ENCODE measurements at regions not wholly inside any gene's neighbourhood (a gene's known extent, or its start where the extent isn't known, plus 50 kb on each side); places are given as distances from the start of the nearest gene placed in this dataset.
A peak's percentile ranks its signal among the peaks of the same experiment; 100 is the strongest.

GRCh38 chr3:180467177-180467576 is 134.8 kb upstream of the TTC14 start (continued):
- no peak for TF ChIP-seq REST (IDR thresholded peaks at IDR 0.05; ENCODE audit: unreplicated experiment)
- no peak for TF ChIP-seq POLR2AphosphoS5 (IDR thresholded peaks at IDR 0.05; ENCODE audit: low read depth)
- no peak for TF ChIP-seq STAT1 (IDR thresholded peaks at IDR 0.05; ENCODE audit: unreplicated experiment)
- TF ChIP-seq EZH2 (IDR thresholded peaks at IDR 0.05; ENCODE audit: low read depth, unreplicated experiment), result no peak
- no peak for TF ChIP-seq ZNF114 (CRISPR knock-in tag; IDR thresholded peaks at IDR 0.05)
- TF ChIP-seq JUNB (IDR thresholded peaks at IDR 0.05; ENCODE audit: unreplicated experiment), result no peak
- TF ChIP-seq CREB1 (CRISPR knock-in tag; IDR thresholded peaks at IDR 0.05; ENCODE audit: low read depth), result no peak
- no peak for TF ChIP-seq ZNF331 (CRISPR knock-in tag; IDR thresholded peaks at IDR 0.05; ENCODE audit: low read depth)
- no peak for TF ChIP-seq ETS1 (IDR thresholded peaks at IDR 0.05)
- no peak for TF ChIP-seq CTCF (conservative IDR thresholded peaks at IDR 0.05; ENCODE audit: low read depth in 2 of 2)
- TF ChIP-seq EZH2phosphoT487 (IDR thresholded peaks at IDR 0.05; ENCODE audit: unreplicated experiment), result no peak

GRCh38 chr3:180469149-180469548 is 132.8 kb upstream of the TTC14 start:
- H3K27ac ChIP-seq (ENCODE audit: low read depth), result no peak overlapping the region
- ATAC-seq (no peak), DNase-seq (ENCODE audit: low spot score) (no peak)
- H3K27me3 ChIP-seq (ENCODE audit: insufficient read depth), result no peaks in the 10 kb centered on the region
- Mint-ChIP-seq H3K27me3 (ENCODE audit: insufficient read depth, low read depth, poor library complexity) (no peaks in the 10 kb centered on the region), H3K9me3 (no peaks in the 10 kb centered on the region), H3K27ac (peak overlapping the region; percentile 9; the same call in 1 of the 2 replicates), H3K36me3 (ENCODE audit: low read depth) (no peaks in the 10 kb centered on the region), H3K4me1 (no peaks in the 10 kb centered on the region; the same call in 2 of the 3 replicates), H3K4me3 (no peak overlapping the region)
- TF ChIP-seq STAT1 (IDR thresholded peaks at IDR 0.05; ENCODE audit: unreplicated experiment) (no peak), EZH2 (IDR thresholded peaks at IDR 0.05; ENCODE audit: low read depth, unreplicated experiment) (no peak), ZNF114 (CRISPR knock-in tag; IDR thresholded peaks at IDR 0.05) (no peak), CTCF (conservative IDR thresholded peaks at IDR 0.05; ENCODE audit: low read depth in 2 of 2) (no peak)
- H3F3A ChIP-seq (replicated peaks; ENCODE audit: low read depth), result no peaks in the 10 kb centered on the region
- no peak overlapping the region for H3K4me2 ChIP-seq
- no peak overlapping the region for H2AFZ ChIP-seq
- H3K79me2 ChIP-seq (replicated peaks; ENCODE audit: insufficient read depth), result no peaks in the 10 kb centered on the region
- peaks cover 10% of the 10 kb centered on the region; the same call in 1 of the 2 replicates for H3K9me2 ChIP-seq (ENCODE audit: insufficient read depth)
- no peaks in the 10 kb centered on the region; the same call in 1 of the 2 replicates for H3K4me1 ChIP-seq (ENCODE audit: insufficient read depth)
- no peaks in the 10 kb centered on the region for H4K20me1 ChIP-seq (replicated peaks; ENCODE audit: insufficient read depth)
- H3K4me3 ChIP-seq, result no peak overlapping the region
- no peaks in the 10 kb centered on the region for H3K36me3 ChIP-seq (ENCODE audit: insufficient read depth)

Data from GM23338 (cell line).